ENCODE measurements at regions not wholly inside any gene's neighbourhood (a gene's known extent, or its start where the extent isn't known, plus 50 kb on each side); places are given as distances from the start of the nearest gene placed in this dataset.

DNA sequence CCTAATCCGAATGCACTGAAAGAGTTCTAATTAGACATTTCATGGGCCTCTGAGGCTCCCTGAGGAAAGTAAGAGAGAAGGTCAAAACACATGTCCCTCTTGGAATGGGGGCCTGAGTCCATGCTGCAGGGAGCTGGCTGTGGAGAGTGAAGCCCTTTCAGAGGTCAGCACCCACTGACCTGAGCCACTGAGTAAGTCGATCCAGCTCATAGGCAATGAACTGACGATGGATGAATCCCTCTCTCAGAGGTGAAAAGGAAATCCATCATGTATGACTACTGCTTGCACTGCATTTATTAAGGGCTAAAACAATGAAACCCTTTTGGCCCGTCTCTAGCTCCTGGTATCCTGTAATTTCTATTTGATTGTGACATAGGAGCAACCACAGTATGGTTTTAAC, 288.9 kb upstream of the VLDLR start:
- TF ChIP-seq, protein P1, sequence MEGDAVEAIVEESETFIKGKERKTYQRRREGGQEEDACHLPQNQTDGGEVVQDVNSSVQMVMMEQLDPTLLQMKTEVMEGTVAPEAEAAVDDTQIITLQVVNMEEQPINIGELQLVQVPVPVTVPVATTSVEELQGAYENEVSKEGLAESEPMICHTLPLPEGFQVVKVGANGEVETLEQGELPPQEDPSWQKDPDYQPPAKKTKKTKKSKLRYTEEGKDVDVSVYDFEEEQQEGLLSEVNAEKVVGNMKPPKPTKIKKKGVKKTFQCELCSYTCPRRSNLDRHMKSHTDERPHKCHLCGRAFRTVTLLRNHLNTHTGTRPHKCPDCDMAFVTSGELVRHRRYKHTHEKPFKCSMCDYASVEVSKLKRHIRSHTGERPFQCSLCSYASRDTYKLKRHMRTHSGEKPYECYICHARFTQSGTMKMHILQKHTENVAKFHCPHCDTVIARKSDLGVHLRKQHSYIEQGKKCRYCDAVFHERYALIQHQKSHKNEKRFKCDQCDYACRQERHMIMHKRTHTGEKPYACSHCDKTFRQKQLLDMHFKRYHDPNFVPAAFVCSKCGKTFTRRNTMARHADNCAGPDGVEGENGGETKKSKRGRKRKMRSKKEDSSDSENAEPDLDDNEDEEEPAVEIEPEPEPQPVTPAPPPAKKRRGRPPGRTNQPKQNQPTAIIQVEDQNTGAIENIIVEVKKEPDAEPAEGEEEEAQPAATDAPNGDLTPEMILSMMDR (IDR thresholded peaks at IDR 0.05; ENCODE audit: low read depth, low read length): no peak
- DNase-seq (ENCODE audit: extremely low read depth, low read depth): no peak

DNA sequence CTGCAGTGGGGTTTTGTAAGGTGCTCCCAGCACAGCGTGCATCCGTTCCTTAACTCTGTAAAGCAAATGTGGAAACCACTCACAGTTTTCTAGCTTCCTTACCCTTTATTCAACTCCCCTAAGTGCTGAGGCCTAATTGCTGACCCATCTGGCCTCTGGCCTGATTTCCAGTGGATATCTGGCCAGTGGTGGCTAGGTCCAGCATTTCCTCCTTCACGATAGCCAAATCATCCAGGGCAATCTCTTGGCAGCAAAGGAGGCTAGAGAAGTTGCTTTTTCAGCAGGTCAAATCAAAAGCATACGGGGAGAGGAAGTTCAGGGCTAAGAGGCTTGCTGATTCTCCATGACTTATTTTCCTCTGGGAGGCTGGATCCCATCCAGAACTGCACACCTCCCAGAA, 286.3 kb upstream of the VLDLR start:
- TF ChIP-seq, protein P1 (IDR thresholded peaks at IDR 0.05; ENCODE audit: low read depth, low read length): no peak
- DNase-seq (ENCODE audit: extremely low read depth, low read depth): no peak

DNA sequence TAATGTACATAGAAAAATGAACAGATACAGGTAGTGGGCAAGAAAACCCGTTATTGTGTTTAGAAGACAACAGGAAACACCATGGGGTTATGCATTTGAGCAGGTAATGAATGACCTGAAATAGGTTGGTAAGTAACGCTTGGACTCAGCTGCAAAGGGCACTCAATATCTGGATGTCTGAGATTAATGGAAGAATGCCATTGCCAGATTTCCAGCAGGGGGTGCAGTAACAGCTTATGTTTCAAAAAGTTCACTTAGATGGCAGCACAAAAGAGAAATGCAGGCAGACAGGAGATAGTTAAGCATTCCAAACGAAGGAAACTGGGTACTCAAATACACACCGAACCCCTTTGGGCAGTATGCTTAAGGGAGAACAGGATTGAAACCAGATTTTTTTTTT, 285.5 kb upstream of the VLDLR start:
- no peak for DNase-seq (ENCODE audit: extremely low read depth, low read depth)
- TF ChIP-seq, protein P1 (IDR thresholded peaks at IDR 0.05; ENCODE audit: low read depth, low read length): peak; percentile 34

DNA sequence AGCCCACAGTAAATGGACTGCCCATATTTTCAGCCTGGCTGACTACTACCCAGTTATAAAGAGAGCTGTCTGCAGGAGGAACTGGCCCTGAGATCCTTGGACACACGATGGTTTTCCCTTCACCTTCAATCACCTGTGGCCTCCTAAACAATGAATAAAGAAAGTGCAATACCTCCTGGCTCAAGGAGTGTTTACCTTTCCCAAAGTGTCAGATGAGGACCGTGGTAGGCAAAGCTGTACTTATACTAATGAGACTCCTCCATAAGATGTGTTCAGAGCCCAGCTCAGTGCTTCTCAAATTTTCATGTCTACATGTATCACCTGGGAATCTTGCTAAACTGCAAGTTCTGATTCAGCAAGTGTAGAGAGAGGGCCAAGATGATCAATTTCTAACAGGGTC, 284.5 kb upstream of the VLDLR start:
- no peak for DNase-seq (ENCODE audit: extremely low read depth, low read depth)
- TF ChIP-seq, protein P1 (IDR thresholded peaks at IDR 0.05; ENCODE audit: low read depth, low read length): no peak

GRCh38 chr9:2337627-2338026, 284.0 kb upstream of the VLDLR start:
- TF ChIP-seq, protein P1 (IDR thresholded peaks at IDR 0.05; ENCODE audit: low read depth, low read length): no peak
- DNase-seq (ENCODE audit: extremely low read depth, low read depth): no peak

- DNase-seq (ENCODE audit: extremely low read depth, low read depth): no peak
- TF ChIP-seq, protein P1 (IDR thresholded peaks at IDR 0.05; ENCODE audit: low read depth, low read length): no peak
Measured at GRCh38 chr9:2338777-2339365, 282.7 kb upstream of the VLDLR start.

GRCh38 chr9:2339416-2339815, 282.2 kb upstream of the VLDLR start:
- TF ChIP-seq, protein P1 (IDR thresholded peaks at IDR 0.05; ENCODE audit: low read depth, low read length): no peak
- DNase-seq (ENCODE audit: extremely low read depth, low read depth): no peak
